WTC11 (cell line): ENCODE measurements at regions not wholly inside any gene's neighbourhood (a gene's known extent, or its start where the extent isn't known, plus 50 kb on each side); places are given as distances from the start of the nearest gene placed in this dataset.

Experiments used
- ATF2 ChIP-seq: sonication (generic); formaldehyde crosslinking; IDR thresholded peaks from 2 replicates; pipeline ENCODE4 v1.8.1; 2022; ENCODE audit warnings: low read depth, missing genetic modification reagents, borderline replicate concordance
- CTCF ChIP-seq: fragments of 200-600 bp; IDR thresholded peaks from 2 replicates; pipeline ENCODE4 v1.8.0; 2022; ENCODE audit warnings: antibody characterized with exemption
- FOXP4 ChIP-seq: sonication (generic); formaldehyde crosslinking; IDR thresholded peaks from 2 replicates; pipeline ENCODE4 v1.8.0; 2022; ENCODE audit warnings: mild to moderate bottlenecking, missing genetic modification reagents
- HMGXB4 ChIP-seq: sonication (generic); formaldehyde crosslinking; IDR thresholded peaks from 2 replicates; pipeline ENCODE4 v1.8.1; 2023; ENCODE audit warnings: mild to moderate bottlenecking, moderate library complexity, missing genetic modification reagents
- IRF1 ChIP-seq: sonication (generic); formaldehyde crosslinking; IDR thresholded peaks from 2 replicates; pipeline ENCODE4 v1.8.0; 2023; ENCODE audit warnings: missing genetic modification reagents
- MLX ChIP-seq: sonication (generic); formaldehyde crosslinking; IDR thresholded peaks from 2 replicates; pipeline ENCODE4 v1.8.1; 2023; ENCODE audit warnings: mild to moderate bottlenecking, missing genetic modification reagents, moderate library complexity
- NFYB ChIP-seq: sonication (generic); formaldehyde crosslinking; conservative IDR thresholded peaks from 2 replicates; pipeline ENCODE4 v1.8.0; 2022; ENCODE audit warnings: low read depth, missing genetic modification reagents
- NR2C2 ChIP-seq: sonication (generic); formaldehyde crosslinking; IDR thresholded peaks from 2 replicates; pipeline ENCODE4 v1.8.0; 2022; ENCODE audit warnings: mild to moderate bottlenecking, missing genetic modification reagents
- STAT6 ChIP-seq: sonication (generic); formaldehyde crosslinking; conservative IDR thresholded peaks from 2 replicates; pipeline ENCODE4 v1.8.1; 2023; ENCODE audit warnings: mild to moderate bottlenecking, low read depth, missing genetic modification reagents, moderate library complexity
- ZNF671 ChIP-seq: fragments of 250-450 bp; sonication (Bioruptor Pico); IDR thresholded peaks from 2 replicates; pipeline ENCODE4 v1.8.0; 2021; ENCODE audit warnings: mild to moderate bottlenecking

GRCh38 chr4:129578336-129578735 is 482.4 kb downstream of the C4orf33 start:
- TF ChIP-seq STAT6 (CRISPR knock-in tag), result no peak
- TF ChIP-seq CTCF, result no peak
- TF ChIP-seq IRF1 (CRISPR knock-in tag), result no peak
- no peak for TF ChIP-seq FOXP4 (CRISPR knock-in tag)
- TF ChIP-seq ZNF671 (CRISPR knock-in tag), result no peak
- no peak for TF ChIP-seq MLX (CRISPR knock-in tag)
- no peak for TF ChIP-seq NFYB (CRISPR knock-in tag)
- TF ChIP-seq ATF2 (CRISPR knock-in tag), result no peak
- TF ChIP-seq HMGXB4 (CRISPR knock-in tag), result no peak
- TF ChIP-seq NR2C2 (CRISPR knock-in tag), result no peak
